ENCODE measurements at regions not wholly inside any gene's neighbourhood (a gene's known extent, or its start where the extent isn't known, plus 50 kb on each side); places are given as distances from the start of the nearest gene placed in this dataset.

- TF ChIP-seq CTCF (IDR thresholded peaks at IDR 0.05), result no peak
- no peak for TF ChIP-seq POLR2A (IDR thresholded peaks at IDR 0.05)
These were observed 74.9 kb downstream of the KCTD15 start for GRCh38 chr19:33871605-33872004.
